ENCODE measurements at regions not wholly inside any gene's neighbourhood (a gene's known extent, or its start where the extent isn't known, plus 50 kb on each side); places are given as distances from the start of the nearest gene placed in this dataset.

GRCh38 chr4:26199596-26199995 lies 121.2 kb upstream of the RBPJ start:
- H3K9me3 ChIP-seq (ENCODE audit: control insufficient read depth, insufficient read depth, low read depth, low read length): no peaks in the 10 kb centered on the region
- H3K36me3 ChIP-seq (ENCODE audit: control insufficient read depth, insufficient read depth, low read length): no peaks in the 10 kb centered on the region
- DNase-seq (ENCODE audit: low read depth, low spot score) (no peak), ATAC-seq (no peak)
- no peak overlapping the region for H3K27ac ChIP-seq (ENCODE audit: low read length)
- ChIA-PET CTCF (no interaction called here), POLR2A (no interaction called here)
- TF ChIP-seq SIN3A (IDR thresholded peaks at IDR 0.05; ENCODE audit: borderline replicate concordance, insufficient read depth, low read depth, low read length) (no peak), TCF7L2 (IDR thresholded peaks at IDR 0.05; ENCODE audit: low read depth, low read length) (no peak), POLR2AphosphoS5 (IDR thresholded peaks at IDR 0.05; ENCODE audit: low read depth, low read length) (no peak), CTCF (IDR thresholded peaks at IDR 0.05) (no peak)
- TF ChIP-seq, protein P1, sequence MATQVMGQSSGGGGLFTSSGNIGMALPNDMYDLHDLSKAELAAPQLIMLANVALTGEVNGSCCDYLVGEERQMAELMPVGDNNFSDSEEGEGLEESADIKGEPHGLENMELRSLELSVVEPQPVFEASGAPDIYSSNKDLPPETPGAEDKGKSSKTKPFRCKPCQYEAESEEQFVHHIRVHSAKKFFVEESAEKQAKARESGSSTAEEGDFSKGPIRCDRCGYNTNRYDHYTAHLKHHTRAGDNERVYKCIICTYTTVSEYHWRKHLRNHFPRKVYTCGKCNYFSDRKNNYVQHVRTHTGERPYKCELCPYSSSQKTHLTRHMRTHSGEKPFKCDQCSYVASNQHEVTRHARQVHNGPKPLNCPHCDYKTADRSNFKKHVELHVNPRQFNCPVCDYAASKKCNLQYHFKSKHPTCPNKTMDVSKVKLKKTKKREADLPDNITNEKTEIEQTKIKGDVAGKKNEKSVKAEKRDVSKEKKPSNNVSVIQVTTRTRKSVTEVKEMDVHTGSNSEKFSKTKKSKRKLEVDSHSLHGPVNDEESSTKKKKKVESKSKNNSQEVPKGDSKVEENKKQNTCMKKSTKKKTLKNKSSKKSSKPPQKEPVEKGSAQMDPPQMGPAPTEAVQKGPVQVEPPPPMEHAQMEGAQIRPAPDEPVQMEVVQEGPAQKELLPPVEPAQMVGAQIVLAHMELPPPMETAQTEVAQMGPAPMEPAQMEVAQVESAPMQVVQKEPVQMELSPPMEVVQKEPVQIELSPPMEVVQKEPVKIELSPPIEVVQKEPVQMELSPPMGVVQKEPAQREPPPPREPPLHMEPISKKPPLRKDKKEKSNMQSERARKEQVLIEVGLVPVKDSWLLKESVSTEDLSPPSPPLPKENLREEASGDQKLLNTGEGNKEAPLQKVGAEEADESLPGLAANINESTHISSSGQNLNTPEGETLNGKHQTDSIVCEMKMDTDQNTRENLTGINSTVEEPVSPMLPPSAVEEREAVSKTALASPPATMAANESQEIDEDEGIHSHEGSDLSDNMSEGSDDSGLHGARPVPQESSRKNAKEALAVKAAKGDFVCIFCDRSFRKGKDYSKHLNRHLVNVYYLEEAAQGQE (IDR thresholded peaks at IDR 0.05; ENCODE audit: insufficient read depth in 1 of 2, low read depth in 2 of 2, low read length in 1 of 2): no peak
- H3K4me3 ChIP-seq (ENCODE audit: low read depth in 2 of 2, low read length in 2 of 2): no peak overlapping the region
- H3K27me3 ChIP-seq (ENCODE audit: control insufficient read depth, insufficient read depth, low read length): no peaks in the 10 kb centered on the region
- no TSS peak for BruUV-seq (replicated peaks)
- in situ Hi-C loops (cut with HindIII; ENCODE audit: low pct_unique_long_range_greater_than_20kb, low sequenced_read_pairs) (no loop called here), intact Hi-C loops (cut with micrococcal nuclease; ENCODE audit: unreplicated experiment) (no loop called here)
- H3K4me1 ChIP-seq (ENCODE audit: control insufficient read depth, insufficient read depth, low read length): peaks cover 8% of the 10 kb centered on the region

- TF ChIP-seq, protein P1 (IDR thresholded peaks at IDR 0.05; ENCODE audit: insufficient read depth in 1 of 2, low read depth in 2 of 2, low read length in 1 of 2): no peak
- in situ Hi-C loops (cut with HindIII; ENCODE audit: low pct_unique_long_range_greater_than_20kb, low sequenced_read_pairs) (no loop called here), intact Hi-C loops (cut with micrococcal nuclease; ENCODE audit: unreplicated experiment) (no loop called here)
- CTCF ChIA-PET: no interaction called here
- Histone ChIP-seq H3K27me3 (ENCODE audit: control insufficient read depth, insufficient read depth, low read length) (no peaks in the 10 kb centered on the region), H3K4me3 (ENCODE audit: low read depth in 2 of 2, low read length in 2 of 2) (no peak overlapping the region), H3K9me3 (ENCODE audit: control insufficient read depth, insufficient read depth, low read depth, low read length) (no peaks in the 10 kb centered on the region), H3K4me1 (ENCODE audit: control insufficient read depth, insufficient read depth, low read length) (peaks cover 8% of the 10 kb centered on the region), H3K27ac (ENCODE audit: low read length) (no peak overlapping the region), H3K36me3 (ENCODE audit: control insufficient read depth, insufficient read depth, low read length) (no peaks in the 10 kb centered on the region)
- BruUV-seq (replicated peaks): no TSS peak
- DNase-seq (ENCODE audit: low read depth, low spot score): no peak
- no peak for ATAC-seq
- POLR2A ChIA-PET: no interaction called here
Observed at GRCh38 chr4:26201120-26201519, 119.7 kb upstream of the RBPJ start.

Measured in Panc1 (cell line).